Tibial artery (tissue), 4 donors: ENCODE measurements at regions not wholly inside any gene's neighbourhood (a gene's known extent, or its start where the extent isn't known, plus 50 kb on each side); places are given as distances from the start of the nearest gene placed in this dataset.

Experiments used
- DNase-seq, 2 donors: peaks; one replicate each; pipeline ENCODE4 v3.0.0-alpha.2; 2019
- H3K27ac ChIP-seq, 2 donors: fragments of 200-600 bp; sonication (generic) in 1 of 2; 1 replicate in 1 of 2; 2 replicates in 1 of 2; pipeline ENCODE4 v1.5.1; 2018 to 2019; ENCODE audit warnings: mild to moderate bottlenecking in 1 of 2
- H3K27me3 ChIP-seq, 2 donors: fragments of 200-600 bp; sonication (generic) in 1 of 2; one replicate each; pipeline versions ENCODE4 v1.5.1 to v1.6.0; 2016 to 2019
- H3K36me3 ChIP-seq, 3 donors: fragments of 200-600 bp; sonication (generic) in 2 of 3; one replicate each; pipeline ENCODE4 v1.5.1; 2016 to 2019; ENCODE audit warnings: mild to moderate bottlenecking in 2 of 3
- H3K4me1 ChIP-seq, 4 donors: fragments of 200-600 bp; sonication (generic) in 2 of 4; 1 replicate in 3 of 4; 2 replicates in 1 of 4; pipeline ENCODE4 v1.5.1; 2016 to 2019
- H3K4me3 ChIP-seq, 2 donors: fragments of 200-600 bp; sonication (generic) in 1 of 2; 1 replicate in 1 of 2; 2 replicates in 1 of 2; pipeline ENCODE4 v1.5.1; 2018 to 2019; ENCODE audit warnings: mild to moderate bottlenecking in 2 of 2
- H3K9me3 ChIP-seq, 3 donors: fragments of 200-600 bp; sonication (generic) in 1 of 3; one replicate each; pipeline ENCODE4 v1.5.1; 2016 to 2019
- intact Hi-C: fragments of 100-400 bp; cut with DNase I; formaldehyde crosslinking; loops from one replicate; pipeline ENCODE4 v1.15.0; 2023; ENCODE audit warnings: low total_unique reads
- TF ChIP-seq, protein P1 (sequence below), 2 experiments: fragments of 200-600 bp in 1 of 2; fragments of 450-650 bp in 1 of 2; IDR thresholded peaks; one replicate each; pipeline ENCODE4 v1.5.1; 2017 to 2019; ENCODE audit warnings: antibody characterized with exemption in 2 of 2, mild to moderate bottlenecking in 1 of 2, moderate library complexity in 1 of 2

DNA sequence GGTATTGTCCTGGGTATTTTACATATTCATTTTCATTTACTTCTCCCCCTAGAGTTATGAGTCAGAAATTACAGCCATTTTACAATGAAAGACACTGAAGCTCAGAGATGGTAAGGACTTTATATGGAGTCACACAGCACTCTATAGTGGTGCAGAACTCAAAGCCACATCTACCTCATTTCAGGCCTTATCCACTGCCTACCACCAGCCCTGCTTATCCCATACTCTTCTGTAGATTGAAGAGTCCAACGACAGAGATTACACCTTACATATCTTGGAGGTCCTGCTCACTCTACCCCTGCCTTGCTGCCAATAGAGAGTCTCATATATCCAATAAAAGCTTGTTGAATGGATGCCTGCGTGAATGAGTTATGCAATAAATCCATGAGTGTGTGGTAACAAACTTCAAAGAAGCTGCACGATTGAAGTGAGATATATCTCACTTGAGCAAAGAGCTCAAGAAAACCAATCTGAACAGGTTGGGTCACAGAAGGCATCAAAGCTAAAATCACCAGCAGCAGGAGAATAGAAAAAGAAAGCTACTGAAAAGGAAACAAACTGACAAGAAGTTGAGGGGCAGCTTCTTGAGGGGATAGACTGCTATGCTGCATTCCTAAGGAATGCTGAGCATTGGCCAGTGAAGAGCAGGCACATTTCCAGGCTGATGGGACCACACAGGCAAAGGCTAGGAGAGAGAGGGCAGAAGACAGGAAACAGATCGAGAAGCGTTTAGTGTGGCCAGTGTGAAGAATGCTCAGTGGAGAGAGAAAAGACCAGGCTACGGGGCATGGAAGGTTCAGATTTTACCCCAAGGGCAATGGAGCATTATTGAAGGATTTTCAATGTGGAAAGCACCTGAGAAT, 585.6 kb downstream of the DHX35 start:
- intact Hi-C loops: no loop called here
- TF ChIP-seq, protein P1, sequence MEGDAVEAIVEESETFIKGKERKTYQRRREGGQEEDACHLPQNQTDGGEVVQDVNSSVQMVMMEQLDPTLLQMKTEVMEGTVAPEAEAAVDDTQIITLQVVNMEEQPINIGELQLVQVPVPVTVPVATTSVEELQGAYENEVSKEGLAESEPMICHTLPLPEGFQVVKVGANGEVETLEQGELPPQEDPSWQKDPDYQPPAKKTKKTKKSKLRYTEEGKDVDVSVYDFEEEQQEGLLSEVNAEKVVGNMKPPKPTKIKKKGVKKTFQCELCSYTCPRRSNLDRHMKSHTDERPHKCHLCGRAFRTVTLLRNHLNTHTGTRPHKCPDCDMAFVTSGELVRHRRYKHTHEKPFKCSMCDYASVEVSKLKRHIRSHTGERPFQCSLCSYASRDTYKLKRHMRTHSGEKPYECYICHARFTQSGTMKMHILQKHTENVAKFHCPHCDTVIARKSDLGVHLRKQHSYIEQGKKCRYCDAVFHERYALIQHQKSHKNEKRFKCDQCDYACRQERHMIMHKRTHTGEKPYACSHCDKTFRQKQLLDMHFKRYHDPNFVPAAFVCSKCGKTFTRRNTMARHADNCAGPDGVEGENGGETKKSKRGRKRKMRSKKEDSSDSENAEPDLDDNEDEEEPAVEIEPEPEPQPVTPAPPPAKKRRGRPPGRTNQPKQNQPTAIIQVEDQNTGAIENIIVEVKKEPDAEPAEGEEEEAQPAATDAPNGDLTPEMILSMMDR (IDR thresholded peaks at IDR 0.05): no peak

DNA sequence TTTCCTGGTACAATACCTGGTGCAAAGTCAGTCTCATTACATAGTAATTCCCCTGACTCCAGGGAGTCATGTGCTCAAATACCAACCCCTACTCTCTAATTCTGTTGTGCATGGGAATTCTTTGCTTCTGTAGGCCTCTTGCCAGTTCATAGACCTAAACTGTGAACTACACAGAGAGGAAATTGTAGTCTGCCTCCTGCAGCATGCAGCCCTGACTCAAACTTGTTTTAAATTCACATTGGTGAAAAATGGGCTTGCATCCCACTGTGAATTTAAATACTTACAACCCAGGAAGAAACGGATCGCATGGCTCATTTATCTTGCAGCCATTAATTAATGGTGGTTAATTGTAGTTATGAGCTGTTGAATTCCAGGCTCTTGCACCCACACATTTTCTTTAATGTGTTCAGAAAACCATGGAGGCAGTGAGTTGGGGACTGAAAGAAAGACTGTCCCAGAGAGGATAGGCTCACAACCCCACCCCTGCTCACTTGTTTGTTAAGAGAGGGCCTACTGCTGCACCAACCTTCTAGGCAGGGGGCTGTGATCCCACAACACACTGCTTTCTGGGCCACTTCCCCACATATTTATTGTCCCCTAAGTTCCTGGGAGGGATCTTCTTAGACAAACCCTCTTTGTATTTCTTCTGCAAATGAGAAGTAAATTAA, 579.1 kb downstream of the DHX35 start:
- no peak for DNase-seq
- TF ChIP-seq, protein P1 (IDR thresholded peaks at IDR 0.05): no peak
- intact Hi-C loops: no loop called here
- Histone ChIP-seq H3K4me1 (no peaks in the 10 kb centered on the region), H3K27me3 (no peaks in the 10 kb centered on the region), H3K36me3 (no peaks in the 10 kb centered on the region), H3K27ac (no peak overlapping the region), H3K4me3 (no peak overlapping the region), H3K9me3 (no peaks in the 10 kb centered on the region)

More for the DNA sequence above, 585.6 kb downstream of the DHX35 start:
- H3K36me3 ChIP-seq: no peaks in the 10 kb centered on the region
- H3K9me3 ChIP-seq: no peaks in the 10 kb centered on the region
- DNase-seq: no peak
- H3K27ac ChIP-seq: no peak overlapping the region
- H3K4me1 ChIP-seq: no peaks in the 10 kb centered on the region
- H3K27me3 ChIP-seq: no peaks in the 10 kb centered on the region
- no peak overlapping the region for H3K4me3 ChIP-seq

DNA sequence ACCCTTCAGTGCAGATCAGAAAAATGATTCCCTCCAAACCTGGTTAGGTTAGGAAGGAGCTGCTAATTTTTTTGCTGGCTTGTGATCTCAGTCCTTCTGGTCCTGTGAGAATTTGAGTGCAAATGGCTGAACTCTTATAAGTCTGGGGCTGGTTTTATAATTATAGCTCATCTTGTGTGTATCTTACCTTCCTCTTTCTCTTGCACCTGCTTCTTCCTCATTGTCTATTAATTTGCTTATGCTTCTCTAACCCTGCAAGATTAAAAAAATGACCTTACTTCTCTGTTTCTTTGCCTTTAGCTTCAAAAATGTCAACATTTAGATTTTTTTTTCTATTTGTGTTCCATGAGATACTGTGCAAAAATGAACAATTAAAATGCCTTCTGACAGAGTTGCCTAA, 576.2 kb downstream of the DHX35 start:
- Histone ChIP-seq H3K9me3 (no peaks in the 10 kb centered on the region), H3K27me3 (no peaks in the 10 kb centered on the region), H3K27ac (no peak overlapping the region), H3K4me3 (no peak overlapping the region), H3K36me3 (no peaks in the 10 kb centered on the region), H3K4me1 (no peaks in the 10 kb centered on the region)
- no peak for DNase-seq
- TF ChIP-seq, protein P1 (IDR thresholded peaks at IDR 0.05): no peak
- intact Hi-C loops: no loop called here

DNA sequence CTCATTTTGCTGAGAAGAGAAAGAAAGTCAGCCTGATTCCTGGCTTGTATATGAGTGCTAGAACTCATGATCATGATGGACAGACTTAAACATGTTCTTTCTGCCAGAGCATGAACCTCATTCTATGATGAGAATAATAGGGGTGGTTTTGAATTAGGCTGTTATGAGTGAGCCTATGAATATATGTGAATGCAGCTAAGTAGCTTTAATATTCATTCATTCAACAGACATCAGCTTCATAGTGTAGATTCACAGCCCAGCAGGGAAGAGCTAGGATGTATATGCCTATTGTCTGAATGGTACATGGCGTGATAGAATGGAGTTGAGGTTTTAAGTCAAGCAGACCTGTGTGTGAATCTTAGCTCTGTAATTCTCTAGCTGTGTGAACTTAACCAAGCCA, 573.2 kb downstream of the DHX35 start:
- Histone ChIP-seq H3K4me3 (no peak overlapping the region), H3K36me3 (no peaks in the 10 kb centered on the region), H3K9me3 (no peaks in the 10 kb centered on the region), H3K27me3 (no peaks in the 10 kb centered on the region), H3K4me1 (no peaks in the 10 kb centered on the region), H3K27ac (no peak overlapping the region)
- intact Hi-C loops: no loop called here
- DNase-seq: no peak
- TF ChIP-seq, protein P1 (IDR thresholded peaks at IDR 0.05): no peak

DNA sequence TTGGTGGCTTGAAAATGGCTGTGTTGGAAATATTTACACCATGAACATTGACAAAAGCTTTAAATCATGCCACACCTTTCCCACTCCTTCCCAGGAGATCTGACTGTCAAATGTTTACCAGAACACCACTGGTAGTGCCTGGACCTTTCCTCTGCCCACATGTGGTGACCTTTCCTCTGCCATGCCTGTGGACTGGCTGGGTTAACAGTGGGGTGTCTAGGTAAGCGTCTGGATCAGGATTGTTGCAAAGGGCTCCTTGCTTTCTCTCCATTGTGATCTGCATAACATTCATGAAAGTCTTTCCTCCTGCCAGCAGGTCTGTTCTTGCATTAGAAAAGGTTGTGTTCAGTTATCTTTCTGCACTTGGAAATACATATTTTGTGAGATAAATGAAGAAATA, 572.7 kb downstream of the DHX35 start:
- Histone ChIP-seq H3K4me1 (no peaks in the 10 kb centered on the region), H3K27me3 (no peaks in the 10 kb centered on the region), H3K27ac (no peak overlapping the region), H3K9me3 (no peaks in the 10 kb centered on the region), H3K4me3 (no peak overlapping the region), H3K36me3 (no peaks in the 10 kb centered on the region)
- intact Hi-C loops: no loop called here
- TF ChIP-seq, protein P1 (IDR thresholded peaks at IDR 0.05): no peak
- no peak for DNase-seq
